ENCODE measurements at regions not wholly inside any gene's neighbourhood (a gene's known extent, or its start where the extent isn't known, plus 50 kb on each side); places are given as distances from the start of the nearest gene placed in this dataset.

GRCh38 chr14:51573607-51574006 lies 78.1 kb upstream of the FRMD6 start:
- TF ChIP-seq GATA3 (IDR thresholded peaks at IDR 0.05; ENCODE audit: low read depth, low read length) (no peak), GATA2 (IDR thresholded peaks at IDR 0.05; ENCODE audit: low read depth, low read length) (no peak)

All from SH-SY5Y (cell line).